DMS53 (cell line): ENCODE measurements at regions not wholly inside any gene's neighbourhood (a gene's known extent, or its start where the extent isn't known, plus 50 kb on each side); places are given as distances from the start of the nearest gene placed in this dataset.
A peak's percentile ranks its signal among the peaks of the same experiment; 100 is the strongest.
"Not testable (repeated sequence)": the region's sequence is repeated elsewhere in the genome, so short reads cannot be mapped to it uniquely, and the experiment has no call there.

ENCODE experiments used
- DNase-seq: peaks from one replicate; lab custom pipeline; 2025; lab: John Stamatoyannopoulos, UW

DNA sequence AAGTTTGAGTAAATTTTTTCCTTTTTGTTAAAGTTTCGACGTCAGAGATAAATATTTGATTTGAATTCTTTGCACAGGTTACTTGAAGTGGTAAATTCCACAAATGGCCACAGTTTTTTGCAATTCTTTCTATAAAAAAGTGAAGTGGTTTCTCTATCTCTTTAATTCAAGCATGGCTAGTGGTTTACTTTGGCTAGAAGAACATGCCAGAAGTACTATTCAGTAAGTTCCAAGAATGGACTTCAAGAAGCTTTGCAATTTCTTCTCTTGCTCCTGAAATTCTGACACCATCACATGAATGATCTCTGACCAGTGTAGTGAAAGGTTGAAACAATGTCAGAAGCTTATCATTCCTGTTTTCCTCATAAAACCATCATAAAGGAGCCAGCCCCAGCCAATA lies 55.7 kb upstream of the RNPC3 start:
- DNase-seq, result no peak

GRCh38 chr1:103467100-103467499 lies 58.4 kb upstream of the RNPC3 start:
- no peak for DNase-seq

GRCh38 chr1:103461161-103462105 lies 64.1 kb upstream of the RNPC3 start:
- DNase-seq, result peak; percentile 73

DNA sequence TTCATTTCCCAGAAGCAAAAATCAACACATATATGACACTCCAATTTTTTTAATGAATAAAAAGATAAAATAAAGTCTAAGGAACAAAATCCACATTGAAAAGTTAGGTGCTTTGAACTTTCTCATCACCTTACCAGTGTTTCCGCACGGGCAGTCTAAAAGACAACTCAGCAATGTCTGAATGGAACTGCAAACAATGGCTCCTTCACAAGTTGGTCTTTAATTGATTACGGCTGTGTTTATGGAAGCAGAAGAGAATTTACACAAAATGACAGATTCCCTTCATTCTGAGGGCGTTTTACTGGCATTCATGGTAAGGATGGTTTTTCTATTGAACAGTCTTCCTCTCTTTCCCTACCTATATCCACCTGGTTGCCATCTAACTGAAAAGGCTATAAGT lies 65.0 kb upstream of the RNPC3 start:
- DNase-seq, result no peak

GRCh38 chr1:103459346-103459745 lies 66.2 kb upstream of the RNPC3 start:
- DNase-seq, result no peak

- DNase-seq, result no peak
These were observed 67.5 kb upstream of the RNPC3 start for GRCh38 chr1:103457886-103458455.

GRCh38 chr1:103448560-103448959 lies 76.9 kb upstream of the RNPC3 start:
- DNase-seq, result peak; percentile 19

- DNase-seq, result no peak
These were observed 78.0 kb upstream of the RNPC3 start for GRCh38 chr1:103447471-103447870.

GRCh38 chr1:103441342-103441741 lies 84.2 kb upstream of the RNPC3 start:
- no peak for DNase-seq

DNA sequence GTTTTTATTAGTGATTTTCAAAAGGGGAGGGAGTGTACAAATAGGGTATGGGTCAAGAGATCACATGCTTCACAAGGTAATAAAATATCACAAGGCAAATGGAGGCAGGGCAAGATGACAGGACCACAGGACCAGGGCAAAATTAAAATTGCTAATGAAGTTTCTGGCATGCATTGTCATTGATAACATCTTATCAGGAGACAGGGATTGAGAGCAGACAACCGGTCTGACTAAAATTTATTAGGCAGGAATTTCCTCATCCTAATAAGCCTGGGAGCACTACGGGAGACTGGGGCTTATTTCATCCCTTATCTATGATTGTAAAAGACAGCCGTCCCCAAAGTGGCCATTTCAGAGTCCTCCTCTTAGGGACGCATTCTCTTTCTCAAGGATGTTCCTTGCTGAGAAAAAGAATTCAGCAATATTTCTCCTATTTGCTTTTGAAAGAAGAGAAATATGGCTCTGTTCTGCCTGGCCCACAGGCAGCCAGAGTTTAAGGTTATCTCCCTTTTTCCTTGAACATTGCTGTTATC lies 88.9 kb upstream of the RNPC3 start:
- DNase-seq, result not testable (repeated sequence)

GRCh38 chr1:103435443-103435842 lies 90.1 kb upstream of the RNPC3 start:
- no peak for DNase-seq

DNA sequence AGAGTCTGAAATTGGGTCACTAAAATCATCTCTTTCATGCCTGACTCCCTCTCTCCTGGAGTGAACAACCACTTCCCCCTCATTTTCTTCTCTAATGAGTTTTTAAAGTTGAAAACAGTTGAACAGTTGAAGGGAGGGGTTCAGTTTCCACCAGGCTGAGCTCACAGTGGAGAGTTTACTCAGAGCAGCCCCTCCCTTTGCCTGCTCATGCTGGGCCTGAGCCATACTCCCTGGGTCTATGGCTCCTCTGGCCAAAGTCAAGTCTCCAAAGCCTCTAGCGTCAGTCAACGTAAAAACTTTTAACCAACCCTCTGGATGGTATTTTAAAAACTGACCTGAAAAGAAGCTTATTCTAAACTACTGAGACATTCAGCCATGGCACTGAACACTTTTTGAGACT lies 100.8 kb upstream of the RNPC3 start:
- DNase-seq, result no peak

GRCh38 chr1:103416681-103417286 lies 108.7 kb upstream of the RNPC3 start:
- peak; percentile 39 for DNase-seq

DNA sequence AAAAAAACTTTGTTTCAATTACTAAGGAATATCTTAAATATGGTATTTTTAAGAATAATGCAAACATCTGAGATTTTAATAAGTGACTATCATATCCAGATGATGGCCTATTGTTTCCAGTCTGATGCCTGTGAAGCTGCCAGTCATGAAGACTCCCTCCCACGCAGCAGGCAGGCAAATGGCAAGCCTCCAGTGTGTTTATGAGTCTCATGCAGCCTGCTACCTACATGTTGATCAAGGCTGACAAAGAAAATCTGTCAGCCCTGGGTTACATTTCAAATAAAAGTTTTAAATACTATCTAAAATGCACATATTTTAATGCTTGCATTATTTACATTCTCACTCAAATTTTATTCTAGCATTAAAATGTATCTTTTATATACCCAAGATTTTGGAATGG lies 137.6 kb upstream of the RNPC3 start:
- DNase-seq, result no peak

DNA sequence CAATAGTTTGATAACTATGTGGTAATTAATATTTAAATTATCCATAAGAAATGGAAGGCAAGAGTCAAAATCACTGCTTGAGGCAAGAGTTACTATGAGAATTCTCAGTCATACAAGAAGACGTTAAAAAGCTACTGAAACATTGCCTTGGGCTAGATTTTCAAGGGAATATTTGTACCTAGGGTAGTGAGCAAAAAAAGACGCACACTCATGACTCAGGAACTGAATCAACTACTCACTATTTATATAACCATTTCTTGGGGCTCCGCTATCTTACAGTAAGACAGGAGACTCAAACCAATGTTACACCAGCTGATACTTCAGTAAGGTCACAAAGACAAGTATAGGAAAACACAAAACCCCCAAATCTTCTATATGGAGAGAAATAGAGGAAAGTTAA lies 151.5 kb upstream of the RNPC3 start:
- no peak for DNase-seq

- DNase-seq, result no peak
These were observed 152.6 kb upstream of the RNPC3 start for GRCh38 chr1:103372866-103373265.

GRCh38 chr1:103371234-103371633 lies 154.3 kb upstream of the RNPC3 start:
- no peak for DNase-seq

DNA sequence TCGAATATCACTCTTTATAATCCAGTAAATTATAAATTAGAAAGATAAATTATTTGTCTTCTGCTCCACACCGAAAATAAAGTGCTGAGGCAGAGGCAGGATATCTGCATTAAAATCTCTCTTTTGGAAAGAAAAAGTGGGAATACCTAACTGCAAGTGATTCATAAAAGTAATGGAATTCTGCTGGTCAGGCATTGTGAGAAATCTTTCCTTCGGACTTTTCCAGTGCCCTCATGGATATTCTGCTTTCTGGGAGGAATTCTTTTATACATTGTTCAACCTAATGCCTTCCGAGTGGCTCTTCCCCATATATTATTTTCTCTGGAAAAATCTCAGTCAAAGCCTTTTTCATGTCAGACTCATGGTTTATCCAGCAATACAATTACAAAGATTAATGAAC lies 158.3 kb upstream of the RNPC3 start:
- DNase-seq, result no peak

DNA sequence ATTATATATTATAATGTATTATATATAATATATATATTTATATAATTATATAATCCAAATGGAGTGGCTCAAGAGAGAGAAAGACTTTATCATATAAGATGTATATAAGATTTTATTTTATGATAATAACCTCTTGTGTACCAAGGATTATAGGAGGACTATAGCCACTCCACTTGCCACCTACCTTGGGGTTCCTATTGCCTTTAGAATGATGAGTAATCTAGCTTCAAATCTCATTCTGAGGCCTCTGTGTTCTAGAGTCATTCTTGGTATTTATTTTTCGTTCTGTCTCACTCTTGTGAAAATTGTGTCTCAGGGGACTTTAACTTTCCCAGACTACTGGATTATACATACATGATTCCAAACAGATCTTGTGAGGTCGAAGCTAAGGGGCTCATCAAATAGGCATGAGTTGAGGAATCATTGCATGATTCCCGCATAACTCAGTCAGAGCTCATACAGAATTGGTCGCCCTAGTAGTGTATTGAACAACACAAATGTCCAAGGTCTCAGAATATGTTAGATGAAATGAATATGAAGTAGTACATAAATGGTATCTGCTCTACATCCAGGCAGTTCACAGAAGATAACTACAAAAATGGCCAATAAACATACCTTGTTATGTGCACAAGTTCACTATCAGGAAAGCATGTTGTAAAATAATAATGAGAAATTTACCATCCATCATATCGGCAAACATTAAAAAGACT lies 159.5 kb upstream of the RNPC3 start:
- DNase-seq, result no peak

GRCh38 chr1:103363008-103363365 lies 162.5 kb upstream of the RNPC3 start:
- DNase-seq, result no peak

DNA sequence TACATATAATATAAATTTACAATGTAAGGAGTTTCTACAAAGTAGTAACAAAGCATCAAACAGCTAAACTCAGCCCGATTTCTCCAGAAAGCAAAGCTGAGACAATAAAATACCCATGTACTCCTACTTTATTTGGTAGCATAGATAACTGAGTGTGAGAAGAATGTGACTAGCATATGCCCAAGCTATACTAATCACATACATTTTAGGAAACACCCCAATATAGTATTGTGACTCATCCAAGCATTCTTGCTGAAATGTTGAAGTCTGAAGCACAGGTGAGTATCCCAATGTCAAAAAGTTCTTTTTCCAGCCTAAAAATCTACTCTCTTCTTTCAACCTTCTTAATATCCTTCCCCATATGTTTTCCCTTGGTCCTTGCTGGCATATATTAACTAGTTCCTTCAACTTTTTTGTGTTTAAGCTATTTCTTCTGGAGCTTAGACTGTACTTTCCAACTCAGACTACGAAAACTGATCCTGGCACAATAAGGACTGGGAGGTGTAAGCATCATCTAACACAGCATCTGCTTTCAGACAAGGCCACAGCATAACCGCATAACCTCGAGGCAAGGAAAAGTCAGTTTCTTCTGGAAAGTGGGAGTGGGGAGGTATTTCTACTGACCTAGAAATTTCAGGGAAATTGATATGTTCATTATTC lies 163.0 kb upstream of the RNPC3 start:
- no peak for DNase-seq

DNA sequence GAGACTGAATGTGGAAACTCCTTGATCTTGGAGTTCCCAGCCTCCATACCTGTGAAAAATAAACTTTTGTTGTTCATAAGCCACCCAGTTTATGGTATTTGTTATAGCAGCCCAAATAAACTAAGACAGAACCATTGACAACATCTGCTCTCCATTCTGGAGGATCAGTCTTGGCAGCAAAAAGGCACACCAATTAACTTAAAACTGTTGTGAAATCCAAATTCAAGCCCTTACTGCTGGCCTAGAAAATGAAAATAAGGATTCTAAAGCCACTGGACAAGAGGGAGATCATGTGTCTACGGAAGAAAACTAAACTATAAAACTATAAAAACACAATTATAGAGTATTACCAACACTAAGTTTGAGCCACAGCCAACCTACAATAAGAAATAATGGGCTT lies 172.1 kb upstream of the RNPC3 start:
- DNase-seq, result no peak
